Right lobe of liver (tissue), 4 donors: ENCODE measurements at regions not wholly inside any gene's neighbourhood (a gene's known extent, or its start where the extent isn't known, plus 50 kb on each side); places are given as distances from the start of the nearest gene placed in this dataset.

ENCODE experiments used
- CTCF ChIP-seq, 4 donors: fragments of 200-600 bp in 3 of 4; fragments of 450-650 bp in 1 of 4; IDR thresholded peaks; one replicate each; pipeline versions ENCODE4 v1.5.1 to v1.8.0; 2016 to 2022; ENCODE audit warnings: antibody characterized with exemption in 4 of 4, mild to moderate bottlenecking in 2 of 4
- POLR2A ChIP-seq: fragments of 450-650 bp; IDR thresholded peaks from one replicate; pipeline ENCODE4 v1.6.1; 2017; ENCODE audit warnings: antibody characterized with exemption, mild to moderate bottlenecking
- donor health status: DM: no; HTN: no; CAD: no.
- donor health status: DM: no; HTN: no; CAD: no.
- donor health status: DM: no; HTN: yes; CAD: no.

- no peak for TF ChIP-seq CTCF (IDR thresholded peaks at IDR 0.05)
- no peak for TF ChIP-seq POLR2A
Measured at GRCh38 chr2:165530-165929, 98.3 kb downstream of the SH3YL1 start.
